Vagina (tissue), 2 donors: ENCODE measurements at regions not wholly inside any gene's neighbourhood (a gene's known extent, or its start where the extent isn't known, plus 50 kb on each side); places are given as distances from the start of the nearest gene placed in this dataset.
"Not testable (repeated sequence)": the region's sequence is repeated elsewhere in the genome, so short reads cannot be mapped to it uniquely, and the experiment has no call there.

ENCODE experiments used
- POLR2A ChIP-seq, 2 donors: fragments of 450-650 bp; IDR thresholded peaks; one replicate each; pipeline ENCODE4 v1.6.1; 2017; ENCODE audit warnings: antibody characterized with exemption in 2 of 2, mild to moderate bottlenecking in 2 of 2, moderate library complexity in 2 of 2
- POLR2AphosphoS5 ChIP-seq, 2 donors: sonication (generic); formaldehyde crosslinking; IDR thresholded peaks; one replicate each; pipeline ENCODE4 v1.9.0; 2017; ENCODE audit warnings: antibody characterized with exemption in 2 of 2, mild to moderate bottlenecking in 2 of 2, low read depth in 1 of 2; ENCODE audit not compliant: insufficient read depth in 1 of 2
- TF ChIP-seq, protein P1 (sequence below), 3 experiments: fragments of 450-650 bp in 2 of 3; fragments of 200-600 bp in 1 of 3; sonication (generic) in 1 of 3; IDR thresholded peaks; one replicate each; pipeline ENCODE4 v1.5.1; 2017 to 2019; ENCODE audit warnings: antibody characterized with exemption in 3 of 3, mild to moderate bottlenecking in 2 of 3, moderate library complexity in 2 of 3

DNA sequence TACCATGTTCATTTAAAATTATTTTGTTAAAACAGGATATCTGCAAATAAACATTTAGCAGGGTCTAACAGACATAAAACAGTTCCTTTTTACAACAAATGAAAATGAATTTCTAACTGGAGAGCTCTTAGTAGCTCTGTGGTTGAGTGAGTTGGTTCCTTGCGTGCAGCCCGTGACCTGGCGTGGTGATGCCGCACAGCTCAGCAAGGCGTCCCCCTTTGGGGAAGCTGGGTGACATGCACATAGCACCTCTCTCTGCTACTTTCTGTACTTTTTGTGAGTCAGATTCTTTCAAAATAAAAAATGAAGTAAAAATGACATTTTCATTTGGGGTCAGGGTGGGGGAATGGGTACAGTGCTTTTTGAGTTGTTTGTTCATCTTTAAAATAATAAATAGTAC lies 73.3 kb upstream of the CRYM start:
- TF ChIP-seq, protein P1, sequence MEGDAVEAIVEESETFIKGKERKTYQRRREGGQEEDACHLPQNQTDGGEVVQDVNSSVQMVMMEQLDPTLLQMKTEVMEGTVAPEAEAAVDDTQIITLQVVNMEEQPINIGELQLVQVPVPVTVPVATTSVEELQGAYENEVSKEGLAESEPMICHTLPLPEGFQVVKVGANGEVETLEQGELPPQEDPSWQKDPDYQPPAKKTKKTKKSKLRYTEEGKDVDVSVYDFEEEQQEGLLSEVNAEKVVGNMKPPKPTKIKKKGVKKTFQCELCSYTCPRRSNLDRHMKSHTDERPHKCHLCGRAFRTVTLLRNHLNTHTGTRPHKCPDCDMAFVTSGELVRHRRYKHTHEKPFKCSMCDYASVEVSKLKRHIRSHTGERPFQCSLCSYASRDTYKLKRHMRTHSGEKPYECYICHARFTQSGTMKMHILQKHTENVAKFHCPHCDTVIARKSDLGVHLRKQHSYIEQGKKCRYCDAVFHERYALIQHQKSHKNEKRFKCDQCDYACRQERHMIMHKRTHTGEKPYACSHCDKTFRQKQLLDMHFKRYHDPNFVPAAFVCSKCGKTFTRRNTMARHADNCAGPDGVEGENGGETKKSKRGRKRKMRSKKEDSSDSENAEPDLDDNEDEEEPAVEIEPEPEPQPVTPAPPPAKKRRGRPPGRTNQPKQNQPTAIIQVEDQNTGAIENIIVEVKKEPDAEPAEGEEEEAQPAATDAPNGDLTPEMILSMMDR (IDR thresholded peaks at IDR 0.05) = not testable (repeated sequence)
- TF ChIP-seq POLR2AphosphoS5 (IDR thresholded peaks at IDR 0.05; ENCODE audit: insufficient read depth in 1 of 2, low read depth in 1 of 2); POLR2A (IDR thresholded peaks at IDR 0.05): not testable (repeated sequence)
